Activated naive CD4-positive, alpha-beta T cell treated with anti-CD3 and anti-CD28 coated beads, Interleukin-2, amount 50 U/mL, for 24 hours (primary cell): ENCODE measurements at regions not wholly inside any gene's neighbourhood (a gene's known extent, or its start where the extent isn't known, plus 50 kb on each side); places are given as distances from the start of the nearest gene placed in this dataset.

Source experiments
- H3K27ac Mint-ChIP-seq: one replicate; pipeline ENCODE4 v1.8.0; 2021; ENCODE audit warnings: mild to moderate bottlenecking, mixed read lengths
- H3K27me3 Mint-ChIP-seq: one replicate; pipeline ENCODE4 v1.8.0; 2021; ENCODE audit warnings: mixed read lengths
- H3K36me3 Mint-ChIP-seq: one replicate; pipeline ENCODE4 v1.8.0; 2021; ENCODE audit warnings: mixed read lengths
- H3K4me1 Mint-ChIP-seq: one replicate; pipeline ENCODE4 v1.8.0; 2021; ENCODE audit warnings: mixed read lengths
- H3K4me3 Mint-ChIP-seq: one replicate; pipeline ENCODE4 v1.8.0; 2021; ENCODE audit warnings: mild to moderate bottlenecking, mixed read lengths
- H3K9me3 Mint-ChIP-seq: one replicate; pipeline ENCODE4 v1.8.0; 2021; ENCODE audit warnings: mixed read lengths

DNA sequence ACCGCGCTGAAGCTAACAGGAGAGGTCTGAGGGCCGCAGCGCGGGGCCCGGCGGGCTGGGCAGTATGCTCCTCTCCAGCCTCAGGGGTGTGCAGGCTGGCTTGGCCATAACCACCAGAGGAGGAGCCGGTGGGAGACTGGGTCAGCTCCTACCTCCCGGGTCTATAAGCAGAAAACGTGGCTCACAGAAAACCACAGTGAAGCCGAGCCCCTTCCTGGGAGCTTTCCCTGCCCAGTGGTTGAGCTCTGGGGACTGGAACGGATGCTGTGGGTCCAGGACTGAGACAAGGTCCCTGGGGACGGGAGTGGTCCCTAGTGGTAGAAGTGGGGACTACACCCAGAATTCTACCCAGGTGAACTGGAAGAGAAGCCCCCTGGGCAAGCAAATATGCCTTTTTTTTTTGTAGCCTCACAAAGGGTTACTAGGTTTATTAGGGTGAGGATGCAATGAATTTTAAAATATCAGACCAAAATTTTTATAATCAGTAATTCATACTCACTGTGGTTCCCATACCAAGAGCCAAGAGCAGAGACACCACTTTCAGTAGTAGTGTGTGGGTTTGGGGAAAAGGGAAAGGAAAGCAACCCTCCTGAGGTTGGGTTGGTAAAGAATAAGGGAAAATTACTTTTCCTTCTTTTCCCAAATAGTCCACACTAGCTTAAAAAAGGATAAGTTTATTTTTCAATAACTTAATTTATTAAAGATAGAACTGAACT is 67.9 kb upstream of the PRKCQ start:
- no peak overlapping the region for H3K4me3 Mint-ChIP-seq
- H3K9me3 Mint-ChIP-seq, result no peaks in the 10 kb centered on the region
- no peaks in the 10 kb centered on the region for H3K27me3 Mint-ChIP-seq
- peak overlapping the region; percentile 46 for H3K27ac Mint-ChIP-seq
- H3K4me1 Mint-ChIP-seq, result peaks cover 39% of the 10 kb centered on the region
- H3K36me3 Mint-ChIP-seq, result no peaks in the 10 kb centered on the region

DNA sequence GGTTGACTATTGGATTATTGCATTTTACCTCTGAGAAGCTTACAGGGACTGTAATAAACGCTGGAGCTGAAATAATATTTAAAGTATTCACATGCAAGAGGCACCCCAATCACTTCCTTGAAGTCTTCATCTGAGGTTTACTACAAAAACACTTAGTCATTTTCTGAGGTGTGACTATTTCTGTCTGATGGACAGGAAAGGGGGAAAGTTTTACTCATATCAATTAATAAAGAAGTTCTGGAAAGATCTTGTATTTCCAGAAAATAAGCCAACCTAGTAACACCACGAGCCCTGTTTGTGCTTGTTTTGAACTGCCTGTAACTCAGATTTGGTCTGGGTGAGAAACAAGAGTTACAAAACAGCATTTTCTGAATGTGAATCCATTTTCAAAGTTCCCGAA is 63.9 kb upstream of the PRKCQ start:
- Mint-ChIP-seq H3K4me1 (peaks cover 55% of the 10 kb centered on the region), H3K27ac (peak overlapping the region; percentile 97), H3K9me3 (no peaks in the 10 kb centered on the region), H3K4me3 (peak overlapping the region; percentile 64), H3K27me3 (no peaks in the 10 kb centered on the region), H3K36me3 (peaks cover 3% of the 10 kb centered on the region)

GRCh38 chr10:6642876-6643275 is 62.8 kb upstream of the PRKCQ start:
- H3K4me1 Mint-ChIP-seq, result peaks cover 52% of the 10 kb centered on the region
- H3K36me3 Mint-ChIP-seq, result peaks cover 3% of the 10 kb centered on the region
- no peaks in the 10 kb centered on the region for H3K27me3 Mint-ChIP-seq
- no peak overlapping the region for H3K4me3 Mint-ChIP-seq
- no peaks in the 10 kb centered on the region for H3K9me3 Mint-ChIP-seq
- H3K27ac Mint-ChIP-seq, result peak overlapping the region; percentile 53

DNA sequence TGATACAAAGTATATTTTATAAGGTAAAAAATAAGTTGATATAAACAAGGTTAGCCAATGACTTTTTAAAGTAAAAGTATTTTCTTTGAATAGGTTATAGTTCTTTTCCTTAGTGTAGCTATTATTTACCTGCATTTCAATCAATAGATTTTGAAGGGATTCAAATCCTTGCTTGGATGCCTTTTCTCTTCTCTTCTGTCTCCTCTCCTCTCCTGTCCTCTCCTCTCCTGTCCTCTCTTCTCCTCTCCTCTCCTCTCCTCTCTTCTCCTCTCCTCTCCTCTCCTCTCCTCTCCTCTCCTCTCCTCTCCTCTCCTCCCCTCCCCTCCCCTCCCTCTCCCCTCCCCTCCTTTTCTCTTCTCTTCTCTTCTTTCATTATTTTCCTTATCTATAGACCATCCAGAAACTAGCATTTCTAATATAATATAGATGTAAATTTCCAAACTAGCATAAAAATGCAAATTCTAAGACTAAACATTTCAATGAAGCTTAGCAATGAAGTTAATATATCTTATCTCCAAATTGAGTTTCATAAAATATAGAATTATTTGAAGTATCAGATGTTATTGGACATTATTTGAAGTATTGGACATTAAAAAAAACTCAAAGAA is 60.5 kb upstream of the PRKCQ start:
- no peaks in the 10 kb centered on the region for H3K9me3 Mint-ChIP-seq
- no peak overlapping the region for H3K27ac Mint-ChIP-seq
- H3K27me3 Mint-ChIP-seq, result no peaks in the 10 kb centered on the region
- no peak overlapping the region for H3K4me3 Mint-ChIP-seq
- H3K4me1 Mint-ChIP-seq, result peaks cover 61% of the 10 kb centered on the region
- H3K36me3 Mint-ChIP-seq, result peaks cover 3% of the 10 kb centered on the region

GRCh38 chr10:6637053-6637452 is 57.0 kb upstream of the PRKCQ start:
- Mint-ChIP-seq H3K4me3 (no peak overlapping the region), H3K27ac (no peak overlapping the region), H3K4me1 (peaks cover 41% of the 10 kb centered on the region), H3K27me3 (no peaks in the 10 kb centered on the region), H3K9me3 (no peaks in the 10 kb centered on the region), H3K36me3 (peaks cover 1% of the 10 kb centered on the region)

DNA sequence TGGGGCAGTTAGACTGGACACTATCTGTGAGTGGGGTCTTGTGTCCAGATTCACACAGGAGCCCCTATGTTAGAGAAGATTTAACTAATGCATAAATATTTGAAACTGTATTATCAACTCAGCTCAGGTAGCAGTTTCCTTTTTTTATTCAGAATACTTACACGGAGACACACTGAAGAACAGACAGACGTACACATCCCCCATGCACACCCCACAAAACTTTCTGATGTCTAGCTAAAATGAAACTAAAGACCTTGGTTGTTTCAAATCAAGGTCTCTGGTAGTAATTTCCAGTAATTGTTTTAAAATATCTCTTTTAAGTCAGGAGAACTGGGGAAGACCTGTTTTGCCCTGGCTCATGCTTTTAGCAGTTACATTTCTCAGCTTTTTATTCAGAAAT is 55.7 kb upstream of the PRKCQ start:
- Mint-ChIP-seq H3K4me3 (peak overlapping the region; percentile 19), H3K9me3 (no peaks in the 10 kb centered on the region), H3K27ac (peak overlapping the region; percentile 87), H3K36me3 (peaks cover 1% of the 10 kb centered on the region), H3K4me1 (peaks cover 44% of the 10 kb centered on the region), H3K27me3 (no peaks in the 10 kb centered on the region)
